T-cell (primary cell): ENCODE measurements at regions not wholly inside any gene's neighbourhood (a gene's known extent, or its start where the extent isn't known, plus 50 kb on each side); places are given as distances from the start of the nearest gene placed in this dataset.
A peak's percentile ranks its signal among the peaks of the same experiment; 100 is the strongest.

Experiments
- ATAC-seq, 4 experiments: fragments of 200-7000 bp in 3 of 4; fragments of 150-1000 bp in 1 of 4; cut with Tn5 transposase; replicated peaks in 1 of 4; 1 replicate in 3 of 4; 2 replicates in 1 of 4; pipeline ENCODE4 v1.10.0; 2021; ENCODE audit warnings: moderate library complexity in 3 of 4, mild to moderate bottlenecking in 2 of 4, moderate number of reproducible peaks in 1 of 4
- CTCF ChIA-PET, 2 donors: fragments of 300-600 bp; sonication (Branson Sonifier 250); formaldehyde crosslinking; loops; one replicate each; lab custom pipeline; 2022; ENCODE audit warnings: antibody characterized with exemption in 2 of 2; lab: Charles Lee
- POLR2A ChIA-PET, 2 donors: fragments of 300-600 bp; sonication (Branson Sonifier 250); formaldehyde crosslinking; loops; one replicate each; lab custom pipeline; 2022; ENCODE audit warnings: antibody characterized with exemption in 2 of 2; lab: Charles Lee
- DNase-seq, 35 experiments: peaks; one replicate each; pipeline versions ENCODE4 v3.0.0 to v3.0.0-alpha.2; 2013 to 2023
- H3K27ac ChIP-seq: one replicate; pipeline ENCODE4 v1.5.1; 2013; ENCODE audit warnings: low read length
- H3K27me3 ChIP-seq, 2 experiments: replicated peaks in 1 of 2; 1 replicate in 1 of 2; 2 replicates in 1 of 2; pipeline versions ENCODE4 v1.6.1 to v1.7.0; 2013; ENCODE audit warnings: low read length in 1 of 2, mixed read lengths in 1 of 2; ENCODE audit not compliant: control insufficient read depth in 2 of 2, insufficient read depth in 2 of 2; ENCODE audit errors: extremely low read depth in 1 of 2
- H3K36me3 ChIP-seq, 2 donors: 1 replicate in 1 of 2; 2 replicates in 1 of 2; pipeline versions ENCODE4 v1.6.1 to v1.7.0; 2013; ENCODE audit warnings: low read length in 1 of 2; ENCODE audit not compliant: control insufficient read depth in 2 of 2, insufficient read depth in 1 of 2; ENCODE audit errors: extremely low read depth in 1 of 2
- H3K4me1 ChIP-seq, 2 experiments: 1 replicate in 1 of 2; 2 replicates in 1 of 2; pipeline versions ENCODE4 v1.6.1 to v1.7.0; 2013; ENCODE audit warnings: low read length in 2 of 2, mixed read lengths in 1 of 2; ENCODE audit not compliant: insufficient read depth in 2 of 2, control insufficient read depth in 1 of 2; ENCODE audit errors: extremely low read depth in 1 of 2
- H3K4me3 ChIP-seq, 2 donors: 1 replicate in 1 of 2; 2 replicates in 1 of 2; pipeline versions ENCODE4 v1.5.1 to v1.7.0; 2013; ENCODE audit warnings: mild to moderate bottlenecking in 2 of 2, low read length in 1 of 2, moderate library complexity in 1 of 2; ENCODE audit not compliant: control insufficient read depth in 1 of 2; ENCODE audit errors: extremely low read depth in 1 of 2
- H3K9me3 ChIP-seq: 2 replicates; pipeline ENCODE4 v1.7.0; 2013
- H3K27ac Mint-ChIP-seq, 2 donors: one replicate each; pipeline ENCODE4 v1.8.0; 2020 to 2021; ENCODE audit warnings: mild to moderate bottlenecking in 2 of 2, mixed read lengths in 2 of 2
- H3K27me3 Mint-ChIP-seq, 2 donors: one replicate each; pipeline ENCODE4 v1.8.0; 2021 to 2022; ENCODE audit warnings: mixed read lengths in 2 of 2
- H3K36me3 Mint-ChIP-seq: one replicate; pipeline ENCODE4 v1.8.0; 2021; ENCODE audit warnings: mixed read lengths
- H3K4me1 Mint-ChIP-seq, 3 donors: one replicate each; pipeline ENCODE4 v1.8.0; 2020 to 2022; ENCODE audit warnings: mixed read lengths in 3 of 3, mild to moderate bottlenecking in 1 of 3
- H3K4me3 Mint-ChIP-seq, 3 donors: one replicate each; pipeline ENCODE4 v1.8.0; 2020 to 2022; ENCODE audit warnings: mild to moderate bottlenecking in 3 of 3, mixed read lengths in 3 of 3, moderate library complexity in 3 of 3
- H3K9me3 Mint-ChIP-seq, 3 donors: one replicate each; pipeline ENCODE4 v1.8.0; 2020 to 2022; ENCODE audit warnings: mixed read lengths in 3 of 3
- WGBS: methylation state at CpG from one replicate; pipeline ENCODE4 v1.1.5; 2013; ENCODE audit warnings: missing lambda C conversion rate; ENCODE audit not compliant: insufficient coverage; 5-methylcytosine and 5-hydroxymethylcytosine counted together

GRCh38 chr6:8223678-8224077, 121.3 kb upstream of the EEF1E1 start:
- Histone ChIP-seq H3K27ac (no peak overlapping the region), H3K9me3 (no peaks in the 10 kb centered on the region), H3K4me3 (no peak overlapping the region), H3K4me1 (no peaks in the 10 kb centered on the region), H3K27me3 (no peaks in the 10 kb centered on the region), H3K36me3 (no peaks in the 10 kb centered on the region)
- Mint-ChIP-seq H3K36me3 (no peaks in the 10 kb centered on the region), H3K4me3 (no peak overlapping the region), H3K9me3 (no peaks in the 10 kb centered on the region), H3K27me3 (peaks cover 0 to 5% of the 10 kb centered on the region in 2 donors), H3K27ac (no peak overlapping the region), H3K4me1 (no peaks in the 10 kb centered on the region)
- CTCF ChIA-PET = no interaction called here
- DNase-seq (no peak), ATAC-seq (no peak)
- 100% methylated on average over 1 of the region's 2 CpGs for WGBS
- POLR2A ChIA-PET = no interaction called here

DNA sequence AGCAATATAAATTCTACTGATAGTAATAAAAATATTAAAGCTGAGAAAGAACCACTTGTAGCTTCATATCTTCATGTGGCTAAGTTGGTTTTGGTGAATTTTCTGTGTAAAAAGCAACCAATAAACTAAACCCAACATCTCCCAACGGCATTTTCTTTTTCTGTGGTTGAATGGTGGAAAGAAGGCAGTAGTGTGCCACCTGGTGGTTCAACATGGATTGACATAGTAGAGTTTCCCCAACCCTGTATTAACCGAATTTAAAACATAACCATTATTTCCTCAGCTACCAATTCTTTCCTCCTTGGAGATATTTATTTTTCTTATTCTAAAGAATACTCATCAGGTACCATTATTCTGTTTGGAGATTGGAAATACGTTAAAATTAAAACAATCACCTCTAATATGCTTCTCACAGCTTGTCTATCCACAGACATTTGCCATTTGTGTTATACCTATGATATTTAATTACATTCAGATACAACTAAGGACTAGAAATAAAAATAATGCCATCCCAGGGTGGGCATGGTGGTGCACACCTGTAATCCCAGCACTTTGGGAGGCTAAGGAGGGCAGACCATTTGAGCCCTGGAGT, 117.1 kb upstream of the EEF1E1 start:
- peak in 2 of 4 experiments; percentile 41 to 45 for ATAC-seq
- no CpG with 5 or more reads among the region's 3 CpGs for WGBS
- H3K36me3 ChIP-seq = no peaks in the 10 kb centered on the region
- Mint-ChIP-seq H3K4me3 (no peak overlapping the region), H3K36me3 (no peaks in the 10 kb centered on the region), H3K4me1 (no peaks in the 10 kb centered on the region), H3K9me3 (no peaks in the 10 kb centered on the region), H3K27ac (no peak overlapping the region), H3K27me3 (peaks cover 9 to 16% of the 10 kb centered on the region in 2 donors)
- no peaks in the 10 kb centered on the region for H3K4me1 ChIP-seq
- ChIA-PET CTCF (interaction anchor here (0.6 to 2.7 kb wide), 18 partner anchors 8 to 1685 kb away, joined by 3 to 52 read pairs (median 4); no protein-coding TSS in a partner anchor), POLR2A (interaction anchor here in 1 of 2 donors (1.2 kb wide), 1 partner anchor 88 kb away, joined by 3 read pairs; no protein-coding TSS in a partner anchor)
- H3K4me3 ChIP-seq = no peak overlapping the region
- DNase-seq = peak in 20 of 35 experiments; percentile 1 to 68 (median 12)
- H3K27ac ChIP-seq = no peak overlapping the region
- no peaks in the 10 kb centered on the region for H3K9me3 ChIP-seq
- H3K27me3 ChIP-seq = peaks cover 0 to 3% of the 10 kb centered on the region in 2 experiments

DNA sequence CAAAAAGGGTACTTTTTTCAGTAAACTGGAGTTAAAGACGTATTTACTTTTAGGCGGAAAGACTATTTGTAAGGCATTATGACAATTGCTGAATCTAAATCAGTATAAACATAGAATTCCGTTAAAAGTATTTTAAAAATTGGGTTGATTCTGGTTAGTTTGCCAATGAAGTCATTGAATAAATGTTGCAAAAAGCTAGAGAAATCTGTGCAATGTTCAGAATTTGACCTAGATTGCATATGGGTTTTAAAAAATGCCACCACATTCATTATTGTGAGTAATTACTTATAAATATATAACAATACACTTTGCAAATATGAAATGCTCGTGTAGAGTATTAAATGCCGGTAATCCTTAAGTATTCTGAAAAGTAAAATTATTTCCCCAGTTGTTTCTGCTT, 116.5 kb upstream of the EEF1E1 start:
- peaks cover 9 to 16% of the 10 kb centered on the region in 2 donors for H3K27me3 Mint-ChIP-seq

DNA sequence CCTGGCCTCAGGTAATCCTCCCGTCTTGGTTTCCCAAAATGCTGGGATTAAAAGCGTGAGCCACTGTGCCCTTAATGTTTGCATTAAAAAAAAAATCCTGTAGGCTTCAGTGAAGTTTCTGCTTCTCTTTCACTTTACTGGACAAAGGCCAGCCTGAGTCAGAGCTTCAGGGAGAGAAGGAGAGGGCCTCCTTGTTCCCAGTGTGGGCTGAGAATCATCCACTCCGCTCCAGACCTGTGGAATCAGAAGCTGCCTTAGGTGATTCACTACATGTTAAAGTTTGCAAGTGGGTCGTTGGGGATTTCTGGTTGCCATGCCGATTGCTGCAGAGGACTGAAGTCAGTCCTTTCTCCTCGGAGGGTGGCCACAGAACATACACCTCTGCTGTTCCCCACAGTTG, 113.3 kb upstream of the EEF1E1 start:
- no peaks in the 10 kb centered on the region for H3K9me3 ChIP-seq
- ATAC-seq (no peak), DNase-seq (no peak)
- no peaks in the 10 kb centered on the region for H3K4me1 ChIP-seq
- peaks cover 0 to 3% of the 10 kb centered on the region in 2 experiments for H3K27me3 ChIP-seq
- Mint-ChIP-seq H3K27ac (no peak overlapping the region), H3K9me3 (no peaks in the 10 kb centered on the region), H3K4me3 (no peak overlapping the region), H3K27me3 (peaks cover 9 to 27% of the 10 kb centered on the region in 2 donors), H3K4me1 (no peaks in the 10 kb centered on the region), H3K36me3 (no peaks in the 10 kb centered on the region)
- H3K27ac ChIP-seq = no peak overlapping the region
- CTCF ChIA-PET = interaction anchor here in 1 of 2 donors (0.6 kb wide), 1 partner anchor 34 kb away, joined by 3 read pairs; no protein-coding TSS in a partner anchor
- H3K36me3 ChIP-seq = no peaks in the 10 kb centered on the region
- H3K4me3 ChIP-seq = no peak overlapping the region
- POLR2A ChIA-PET = no interaction called here
- 80% methylated on average over 1 of the region's 6 CpGs for WGBS

More for the DNA sequence above, 116.5 kb upstream of the EEF1E1 start:
- Mint-ChIP-seq H3K4me1 (no peaks in the 10 kb centered on the region), H3K27ac (no peak overlapping the region), H3K4me3 (no peak overlapping the region), H3K36me3 (no peaks in the 10 kb centered on the region), H3K9me3 (no peaks in the 10 kb centered on the region)
- peaks cover 0 to 3% of the 10 kb centered on the region in 2 experiments for H3K27me3 ChIP-seq
- H3K4me3 ChIP-seq = no peak overlapping the region
- H3K27ac ChIP-seq = no peak overlapping the region
- no peaks in the 10 kb centered on the region for H3K36me3 ChIP-seq
- H3K9me3 ChIP-seq = no peaks in the 10 kb centered on the region
- no peak for ATAC-seq
- POLR2A ChIA-PET = interaction anchor here in 1 of 2 donors (1.2 kb wide), 1 partner anchor 87 kb away, joined by 3 read pairs; no protein-coding TSS in a partner anchor
- no peaks in the 10 kb centered on the region for H3K4me1 ChIP-seq
- 100% methylated on average over 1 of the region's 5 CpGs for WGBS
- CTCF ChIA-PET = interaction anchor here (0.5 to 2.7 kb wide), 16 partner anchors 8 to 1685 kb away, joined by 3 to 52 read pairs (median 4); no protein-coding TSS in a partner anchor
- DNase-seq = no peak

- Histone ChIP-seq H3K27ac (no peak overlapping the region), H3K9me3 (no peaks in the 10 kb centered on the region), H3K27me3 (peaks cover 0 to 3% of the 10 kb centered on the region in 2 experiments), H3K4me3 (no peak overlapping the region), H3K36me3 (no peaks in the 10 kb centered on the region), H3K4me1 (no peaks in the 10 kb centered on the region)
- WGBS = 60% methylated on average over 1 of the region's 4 CpGs
- DNase-seq (no peak), ATAC-seq (no peak)
- POLR2A ChIA-PET = no interaction called here
- Mint-ChIP-seq H3K27ac (no peak overlapping the region), H3K27me3 (peaks cover 11 to 27% of the 10 kb centered on the region in 2 donors), H3K4me3 (no peak overlapping the region), H3K4me1 (no peaks in the 10 kb centered on the region), H3K9me3 (no peaks in the 10 kb centered on the region), H3K36me3 (no peaks in the 10 kb centered on the region)
- CTCF ChIA-PET = no interaction called here
Measured at GRCh38 chr6:8213995-8214394, 111.6 kb upstream of the EEF1E1 start.

GRCh38 chr6:8212720-8213434, 110.5 kb upstream of the EEF1E1 start:
- Mint-ChIP-seq H3K4me3 (no peak overlapping the region), H3K36me3 (no peaks in the 10 kb centered on the region), H3K27ac (no peak overlapping the region), H3K4me1 (no peaks in the 10 kb centered on the region), H3K9me3 (no peaks in the 10 kb centered on the region), H3K27me3 (peaks cover 8 to 25% of the 10 kb centered on the region in 2 donors)
- 86% methylated on average over 1 of the region's 2 CpGs for WGBS
- peaks cover 0 to 3% of the 10 kb centered on the region in 2 experiments for H3K27me3 ChIP-seq
- POLR2A ChIA-PET = no interaction called here
- H3K4me1 ChIP-seq = no peaks in the 10 kb centered on the region
- no peaks in the 10 kb centered on the region for H3K9me3 ChIP-seq
- ATAC-seq = no peak
- no peak for DNase-seq
- no peak overlapping the region for H3K27ac ChIP-seq
- H3K4me3 ChIP-seq = no peak overlapping the region
- no peaks in the 10 kb centered on the region for H3K36me3 ChIP-seq
- CTCF ChIA-PET = no interaction called here
